ENCODE measurements at regions not wholly inside any gene's neighbourhood (a gene's known extent, or its start where the extent isn't known, plus 50 kb on each side); places are given as distances from the start of the nearest gene placed in this dataset.

GRCh38 chr7:67435894-67436535 is 439.4 kb downstream of the TYW1 start:
- no peak for TF ChIP-seq CTCF (IDR thresholded peaks at IDR 0.05)
- Histone ChIP-seq H3K4me2 (ENCODE audit: low read length) (no peak overlapping the region), H2AFZ (no peak overlapping the region), H3K27me3 (ENCODE audit: control insufficient read depth, insufficient read depth, low read length) (no peaks in the 10 kb centered on the region), H3K4me3 (ENCODE audit: low read depth, low read length) (no peak overlapping the region), H3K9me3 (ENCODE audit: control insufficient read depth, low read length) (no peaks in the 10 kb centered on the region), H3K27ac (no peak overlapping the region), H3K9ac (no peak overlapping the region), H3K79me2 (no peaks in the 10 kb centered on the region), H3K4me1 (no peaks in the 10 kb centered on the region), H3K36me3 (ENCODE audit: control insufficient read depth, insufficient read depth, low read length) (no peaks in the 10 kb centered on the region)

- H3K4me2 ChIP-seq (ENCODE audit: low read length) = no peak overlapping the region
- no peak overlapping the region for H3K27ac ChIP-seq
- no peaks in the 10 kb centered on the region for H3K79me2 ChIP-seq
- no peak overlapping the region for H3K9ac ChIP-seq
- no peaks in the 10 kb centered on the region for H3K27me3 ChIP-seq (ENCODE audit: control insufficient read depth, insufficient read depth, low read length)
- H3K9me3 ChIP-seq (ENCODE audit: control insufficient read depth, low read length) = no peaks in the 10 kb centered on the region
- no peak for TF ChIP-seq CTCF (IDR thresholded peaks at IDR 0.05)
- H3K4me1 ChIP-seq = no peaks in the 10 kb centered on the region
- no peaks in the 10 kb centered on the region for H3K36me3 ChIP-seq (ENCODE audit: control insufficient read depth, insufficient read depth, low read length)
- no peak overlapping the region for H2AFZ ChIP-seq
- no peak overlapping the region for H3K4me3 ChIP-seq (ENCODE audit: low read depth, low read length)
Observed at GRCh38 chr7:67438198-67438882, 441.7 kb downstream of the TYW1 start.

- Histone ChIP-seq H3K27ac (no peak overlapping the region), H3K79me2 (no peaks in the 10 kb centered on the region), H3K4me1 (no peaks in the 10 kb centered on the region), H3K9ac (no peak overlapping the region), H3K36me3 (ENCODE audit: control insufficient read depth, insufficient read depth, low read length) (no peaks in the 10 kb centered on the region), H3K9me3 (ENCODE audit: control insufficient read depth, low read length) (no peaks in the 10 kb centered on the region), H3K4me3 (ENCODE audit: low read depth, low read length) (no peak overlapping the region), H3K27me3 (ENCODE audit: control insufficient read depth, insufficient read depth, low read length) (no peaks in the 10 kb centered on the region), H3K4me2 (ENCODE audit: low read length) (no peak overlapping the region), H2AFZ (no peak overlapping the region)
- no peak for TF ChIP-seq CTCF (IDR thresholded peaks at IDR 0.05)
Observed at GRCh38 chr7:67438913-67439505, 442.4 kb downstream of the TYW1 start.

- Histone ChIP-seq H3K79me2 (no peaks in the 10 kb centered on the region), H3K4me1 (no peaks in the 10 kb centered on the region), H3K4me2 (ENCODE audit: low read length) (no peak overlapping the region), H2AFZ (no peak overlapping the region), H3K27ac (no peak overlapping the region), H3K9ac (no peak overlapping the region), H3K4me3 (ENCODE audit: low read depth, low read length) (no peak overlapping the region), H3K36me3 (ENCODE audit: control insufficient read depth, insufficient read depth, low read length) (no peaks in the 10 kb centered on the region), H3K9me3 (ENCODE audit: control insufficient read depth, low read length) (no peaks in the 10 kb centered on the region), H3K27me3 (ENCODE audit: control insufficient read depth, insufficient read depth, low read length) (no peaks in the 10 kb centered on the region)
- no peak for TF ChIP-seq CTCF (IDR thresholded peaks at IDR 0.05)
Observed at GRCh38 chr7:67440321-67440720, 443.7 kb downstream of the TYW1 start.
